DOHH2 (cell line): ENCODE measurements at regions not wholly inside any gene's neighbourhood (a gene's known extent, or its start where the extent isn't known, plus 50 kb on each side); places are given as distances from the start of the nearest gene placed in this dataset.

Experiments used
- CTCF ChIP-seq: fragments of 200-600 bp; sonication (generic); IDR thresholded peaks from one replicate; pipeline ENCODE4 v1.5.1; 2014; ENCODE audit warnings: antibody characterized with exemption, mild to moderate bottlenecking, low read depth, low read length; ENCODE audit not compliant: poor library complexity, severe bottlenecking
- EZH2phosphoT487 ChIP-seq: fragments of 200-600 bp; sonication (generic); IDR thresholded peaks from 2 replicates; pipeline ENCODE4 v1.6.1; 2017; ENCODE audit warnings: borderline replicate concordance, mild to moderate bottlenecking, antibody characterized with exemption, low read length, moderate library complexity, mixed read lengths

DNA sequence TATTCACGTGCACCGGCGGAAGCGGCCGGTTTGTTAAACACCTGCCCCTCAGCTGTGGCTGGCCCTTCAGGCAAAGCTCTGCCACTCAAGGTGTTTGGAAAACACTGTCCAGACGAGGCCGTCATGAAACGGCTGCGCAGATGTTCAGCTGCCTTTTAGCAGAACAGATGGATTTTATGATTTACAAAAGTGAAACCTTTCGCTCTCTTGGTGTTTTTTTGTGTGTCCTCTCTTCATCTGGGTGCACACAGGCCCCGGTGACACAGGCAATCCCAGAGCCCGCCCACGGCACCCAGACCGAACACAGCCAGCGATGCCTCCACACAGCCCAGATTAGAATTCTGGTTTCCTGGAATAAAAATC, 397.0 kb downstream of the SMOC2 start:
- TF ChIP-seq EZH2phosphoT487, result no peak
- TF ChIP-seq CTCF, result no peak
